Retinal pigment epithelial cell (primary cell): ENCODE measurements at regions not wholly inside any gene's neighbourhood (a gene's known extent, or its start where the extent isn't known, plus 50 kb on each side); places are given as distances from the start of the nearest gene placed in this dataset.

ENCODE experiments used
- DNase-seq: peaks from one replicate; pipeline ENCODE4 v3.0.0-alpha.2; 2010; ENCODE audit warnings: low read depth
- H3K4me3 ChIP-seq: 2 replicates; pipeline ENCODE4 v1.5.1; 2011; ENCODE audit warnings: mild to moderate bottlenecking, low read length, control low read depth, moderate library complexity
- TF ChIP-seq, protein P1 (sequence below): conservative IDR thresholded peaks from 2 replicates; pipeline ENCODE4 v1.5.1; 2011; ENCODE audit warnings: low read depth, low read length, control low read depth, inconsistent platforms

DNA sequence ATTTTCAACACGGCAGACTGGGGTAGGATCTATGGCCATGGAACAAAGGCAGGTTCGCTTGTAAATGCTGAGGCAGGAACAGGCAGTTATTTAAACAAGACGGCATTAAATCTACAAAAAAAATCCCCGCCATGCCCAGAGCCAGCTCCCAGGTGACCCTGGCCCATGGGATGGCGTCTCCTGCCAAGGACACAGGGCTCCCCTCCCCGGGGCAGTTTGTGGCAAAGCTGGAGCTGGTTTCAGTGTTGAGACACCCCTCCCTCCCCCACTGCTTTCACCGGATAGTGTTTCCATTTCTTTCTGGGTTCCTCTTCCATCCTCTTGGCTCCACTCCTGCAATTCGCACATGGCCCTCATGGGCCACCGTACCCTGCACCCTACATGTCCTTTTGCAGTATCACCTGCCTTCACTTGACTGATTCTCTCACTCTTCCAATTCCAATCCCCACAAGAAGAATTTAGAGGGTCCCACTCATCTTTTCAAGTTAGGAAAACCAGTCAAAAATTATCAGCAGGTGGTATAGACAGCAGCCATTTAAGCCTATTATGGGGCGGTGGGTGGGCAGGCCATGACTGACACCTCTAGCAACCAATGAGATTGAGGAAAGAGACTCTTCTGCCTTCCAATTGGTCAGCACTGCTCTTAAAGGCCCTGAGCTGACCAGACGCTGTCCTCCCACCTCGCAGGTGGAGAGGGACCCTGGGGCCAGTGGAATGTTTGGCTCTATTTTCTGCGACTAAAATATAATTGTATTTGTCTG lies 52.0 kb downstream of the OLIG1 start:
- TF ChIP-seq, protein P1, sequence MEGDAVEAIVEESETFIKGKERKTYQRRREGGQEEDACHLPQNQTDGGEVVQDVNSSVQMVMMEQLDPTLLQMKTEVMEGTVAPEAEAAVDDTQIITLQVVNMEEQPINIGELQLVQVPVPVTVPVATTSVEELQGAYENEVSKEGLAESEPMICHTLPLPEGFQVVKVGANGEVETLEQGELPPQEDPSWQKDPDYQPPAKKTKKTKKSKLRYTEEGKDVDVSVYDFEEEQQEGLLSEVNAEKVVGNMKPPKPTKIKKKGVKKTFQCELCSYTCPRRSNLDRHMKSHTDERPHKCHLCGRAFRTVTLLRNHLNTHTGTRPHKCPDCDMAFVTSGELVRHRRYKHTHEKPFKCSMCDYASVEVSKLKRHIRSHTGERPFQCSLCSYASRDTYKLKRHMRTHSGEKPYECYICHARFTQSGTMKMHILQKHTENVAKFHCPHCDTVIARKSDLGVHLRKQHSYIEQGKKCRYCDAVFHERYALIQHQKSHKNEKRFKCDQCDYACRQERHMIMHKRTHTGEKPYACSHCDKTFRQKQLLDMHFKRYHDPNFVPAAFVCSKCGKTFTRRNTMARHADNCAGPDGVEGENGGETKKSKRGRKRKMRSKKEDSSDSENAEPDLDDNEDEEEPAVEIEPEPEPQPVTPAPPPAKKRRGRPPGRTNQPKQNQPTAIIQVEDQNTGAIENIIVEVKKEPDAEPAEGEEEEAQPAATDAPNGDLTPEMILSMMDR, result no peak
- H3K4me3 ChIP-seq, result no peak overlapping the region

DNA sequence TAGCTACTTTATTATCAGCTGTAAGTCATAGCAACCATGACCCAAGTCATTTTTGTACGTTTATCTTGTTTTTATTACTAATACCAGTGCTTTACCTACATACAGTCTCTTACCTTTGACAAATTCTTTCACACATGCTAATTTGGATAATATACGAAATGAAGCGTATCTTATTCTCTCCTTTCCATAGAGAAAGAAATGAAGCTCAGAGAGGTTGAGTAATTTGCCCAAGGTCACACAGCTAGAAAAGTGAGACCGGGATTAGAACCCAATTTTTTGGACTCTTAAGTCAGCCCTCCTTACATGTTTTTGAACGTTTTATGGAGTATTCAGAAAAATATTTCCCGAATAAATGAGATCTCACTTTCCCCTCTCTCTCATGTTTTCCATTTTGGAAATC lies 52.6 kb downstream of the OLIG1 start:
- no peak overlapping the region for H3K4me3 ChIP-seq
- no peak for DNase-seq
- TF ChIP-seq, protein P1, result no peak

More for the DNA sequence above, 52.0 kb downstream of the OLIG1 start:
- no peak for DNase-seq

GRCh38 chr21:33123374-33124123 lies 53.6 kb downstream of the OLIG1 start:
- no peak overlapping the region for H3K4me3 ChIP-seq
- DNase-seq, result no peak
- TF ChIP-seq, protein P1, result no peak

GRCh38 chr21:33124889-33125288 lies 54.9 kb downstream of the OLIG1 start:
- TF ChIP-seq, protein P1, result no peak
- no peak for DNase-seq
- no peak overlapping the region for H3K4me3 ChIP-seq

GRCh38 chr21:33125680-33126375 lies 55.9 kb downstream of the OLIG1 start:
- TF ChIP-seq, protein P1, result no peak

DNA sequence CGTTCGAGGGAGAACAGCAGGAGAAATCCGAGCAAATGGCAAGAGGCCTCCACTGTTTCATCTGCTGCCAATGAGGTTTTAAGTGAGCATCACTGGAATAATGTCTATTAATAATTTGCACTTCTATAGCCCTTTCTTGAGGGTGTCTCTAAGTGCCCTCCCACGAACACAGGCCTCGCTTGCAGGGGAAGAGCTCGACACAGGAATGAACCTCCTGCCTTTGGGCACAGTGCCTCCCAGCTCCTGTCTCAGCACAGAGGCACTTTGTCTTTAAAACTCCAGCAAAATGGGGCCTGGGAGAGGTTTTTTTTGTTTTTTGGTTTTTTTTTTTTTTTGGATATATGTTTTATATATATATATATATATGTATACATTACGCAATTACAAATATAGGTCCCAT lies 56.6 kb downstream of the OLIG1 start:
- TF ChIP-seq, protein P1, result no peak
- no peak for DNase-seq
- no peak overlapping the region for H3K4me3 ChIP-seq

More at GRCh38 chr21:33125680-33126375, 55.9 kb downstream of the OLIG1 start:
- no peak for DNase-seq
- H3K4me3 ChIP-seq, result no peak overlapping the region
